ENCODE measurements at regions not wholly inside any gene's neighbourhood (a gene's known extent, or its start where the extent isn't known, plus 50 kb on each side); places are given as distances from the start of the nearest gene placed in this dataset.

GRCh38 chr12:89829434-89829975, 120.9 kb upstream of the ATP2B1 start:
- TF ChIP-seq, protein P1, sequence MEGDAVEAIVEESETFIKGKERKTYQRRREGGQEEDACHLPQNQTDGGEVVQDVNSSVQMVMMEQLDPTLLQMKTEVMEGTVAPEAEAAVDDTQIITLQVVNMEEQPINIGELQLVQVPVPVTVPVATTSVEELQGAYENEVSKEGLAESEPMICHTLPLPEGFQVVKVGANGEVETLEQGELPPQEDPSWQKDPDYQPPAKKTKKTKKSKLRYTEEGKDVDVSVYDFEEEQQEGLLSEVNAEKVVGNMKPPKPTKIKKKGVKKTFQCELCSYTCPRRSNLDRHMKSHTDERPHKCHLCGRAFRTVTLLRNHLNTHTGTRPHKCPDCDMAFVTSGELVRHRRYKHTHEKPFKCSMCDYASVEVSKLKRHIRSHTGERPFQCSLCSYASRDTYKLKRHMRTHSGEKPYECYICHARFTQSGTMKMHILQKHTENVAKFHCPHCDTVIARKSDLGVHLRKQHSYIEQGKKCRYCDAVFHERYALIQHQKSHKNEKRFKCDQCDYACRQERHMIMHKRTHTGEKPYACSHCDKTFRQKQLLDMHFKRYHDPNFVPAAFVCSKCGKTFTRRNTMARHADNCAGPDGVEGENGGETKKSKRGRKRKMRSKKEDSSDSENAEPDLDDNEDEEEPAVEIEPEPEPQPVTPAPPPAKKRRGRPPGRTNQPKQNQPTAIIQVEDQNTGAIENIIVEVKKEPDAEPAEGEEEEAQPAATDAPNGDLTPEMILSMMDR (IDR thresholded peaks at IDR 0.05; ENCODE audit: borderline replicate concordance, extremely low read depth, low read length, poor library complexity, severe bottlenecking) = no peak
- no peak for TF ChIP-seq EZH2 (IDR thresholded peaks at IDR 0.05; ENCODE audit: borderline replicate concordance, low read depth, low read length, severe bottlenecking)
